IMR-90 (cell line): ENCODE measurements at regions not wholly inside any gene's neighbourhood (a gene's known extent, or its start where the extent isn't known, plus 50 kb on each side); places are given as distances from the start of the nearest gene placed in this dataset.
A peak's percentile ranks its signal among the peaks of the same experiment; 100 is the strongest.

Experiments
- ATAC-seq: fragments of 200-7000 bp; cut with Tn5 transposase; 2 replicates; pipeline ENCODE4 v1.9.1; 2020; ENCODE audit warnings: low read depth, mild to moderate bottlenecking, moderate library complexity
- BruUV-seq: library from RNA; stranded (reverse); fragments of 400-500 nt; replicated peaks from 2 replicates; lab custom pipeline; 2021; lab: Mats Ljungman, UMichigan
- CTCF ChIA-PET: fragments of 300-600 bp; formaldehyde crosslinking; extraction: SDS; loops from one replicate; lab custom pipeline; 2021; ENCODE audit warnings: antibody characterized with exemption; lab: Yijun Ruan, JAX
- POLR2A ChIA-PET: fragments of 300-600 bp; sonication (Branson Sonifier 250); formaldehyde crosslinking; loops from one replicate; lab custom pipeline; 2022; ENCODE audit warnings: antibody characterized with exemption; ENCODE audit not compliant: unreplicated experiment; lab: Charles Lee
- DNase-seq: peaks from one replicate; pipeline ENCODE4 v3.0.0; 2013
- H2AFZ ChIP-seq: replicated peaks from 2 replicates; pipeline ENCODE3; 2013; ENCODE audit warnings: low read length, mild to moderate bottlenecking; ENCODE audit not compliant: poor library complexity
- H2AK5ac ChIP-seq: 2 replicates; pipeline ENCODE4 v1.6.1; 2013; ENCODE audit warnings: low read depth, low read length, inconsistent platforms
- H2AK9ac ChIP-seq: replicated peaks from 2 replicates; pipeline ENCODE3; 2013; ENCODE audit warnings: mild to moderate bottlenecking, low read depth, low read length, moderate library complexity; ENCODE audit not compliant: poor library complexity
- H2BK120ac ChIP-seq: 2 replicates; pipeline ENCODE4 v1.6.1; 2013; ENCODE audit warnings: low read depth, low read length, inconsistent platforms
- H2BK15ac ChIP-seq: 3 replicates; pipeline ENCODE4 v1.6.1; 2013; ENCODE audit warnings: low read depth, low read length, inconsistent platforms
- H2BK20ac ChIP-seq: 2 replicates; pipeline ENCODE4 v1.6.1; 2013; ENCODE audit warnings: low read depth, mild to moderate bottlenecking, inconsistent platforms, low read length, moderate library complexity
- H2BK5ac ChIP-seq: 2 replicates; pipeline ENCODE4 v1.6.1; 2013; ENCODE audit warnings: mild to moderate bottlenecking, low read depth, low read length, inconsistent platforms; ENCODE audit not compliant: poor library complexity, severe bottlenecking
- H3K14ac ChIP-seq: replicated peaks from 2 replicates; pipeline ENCODE4 v1.6.1; 2013; ENCODE audit warnings: low read depth, low read length, inconsistent platforms
- H3K18ac ChIP-seq: 2 replicates; pipeline ENCODE4 v1.6.1; 2013; ENCODE audit warnings: low read depth, low read length, control low read depth
- H3K23ac ChIP-seq: 2 replicates; pipeline ENCODE4 v1.6.1; 2013; ENCODE audit warnings: low read depth, low read length, inconsistent platforms
- H3K27ac ChIP-seq: 2 replicates; pipeline ENCODE4 v1.5.1; 2013; ENCODE audit warnings: mild to moderate bottlenecking, control low read depth, low read length; ENCODE audit not compliant: insufficient read depth
- H3K27me3 ChIP-seq: 2 replicates; pipeline ENCODE4 v1.6.1; 2013; ENCODE audit warnings: low read length; ENCODE audit not compliant: control insufficient read depth, insufficient read depth
- H3K36me3 ChIP-seq: 2 replicates; pipeline ENCODE4 v1.6.1; 2013; ENCODE audit warnings: low read length, mixed read lengths; ENCODE audit not compliant: control insufficient read depth, insufficient read depth
- H3K4ac ChIP-seq: 2 replicates; pipeline ENCODE4 v1.6.1; 2013; ENCODE audit warnings: low read depth, low read length, inconsistent platforms
- H3K4me1 ChIP-seq: 2 replicates; pipeline ENCODE4 v1.6.1; 2013; ENCODE audit warnings: low read length, mixed read lengths; ENCODE audit not compliant: control insufficient read depth, insufficient read depth
- H3K4me2 ChIP-seq: 2 replicates; pipeline ENCODE4 v1.6.1; 2013; ENCODE audit warnings: low read depth, mild to moderate bottlenecking, control low read depth, low read length, moderate library complexity
- H3K4me3 ChIP-seq: 2 replicates; pipeline ENCODE4 v1.5.1; 2013; ENCODE audit warnings: low read depth, mild to moderate bottlenecking, control low read depth, low read length, moderate library complexity; ENCODE audit not compliant: insufficient read depth
- H3K56ac ChIP-seq: 2 replicates; pipeline ENCODE4 v1.6.1; 2013; ENCODE audit warnings: low read length, inconsistent platforms; ENCODE audit not compliant: insufficient read depth; ENCODE audit errors: extremely low read depth
- H3K79me1 ChIP-seq, 2 experiments: 2 replicates each; pipeline ENCODE4 v1.6.1; 2013; ENCODE audit warnings: low read length in 2 of 2, inconsistent platforms in 1 of 2, low read depth in 1 of 2
- H3K9ac ChIP-seq: 2 replicates; pipeline ENCODE4 v1.6.1; 2013; ENCODE audit warnings: low read depth, low read length, control low read depth
- H3K9me1 ChIP-seq: 2 replicates; pipeline ENCODE4 v1.6.1; 2013; ENCODE audit warnings: low read length, inconsistent platforms; ENCODE audit not compliant: insufficient read depth
- H3K9me3 ChIP-seq: 2 replicates; pipeline ENCODE4 v1.6.1; 2013; ENCODE audit warnings: low read length; ENCODE audit not compliant: control insufficient read depth, insufficient read depth
- H4K20me1 ChIP-seq: 2 replicates; pipeline ENCODE4 v1.6.1; 2013; ENCODE audit warnings: low read length, inconsistent platforms; ENCODE audit not compliant: insufficient read depth
- H4K5ac ChIP-seq: 2 replicates; pipeline ENCODE4 v1.6.1; 2013; ENCODE audit warnings: mild to moderate bottlenecking, low read depth, low read length, control low read depth
- H4K8ac ChIP-seq, 2 experiments: 2 replicates each; pipeline ENCODE4 v1.6.1; 2013; ENCODE audit warnings: low read depth in 2 of 2, low read length in 2 of 2, control low read depth in 1 of 2, inconsistent platforms in 1 of 2
- H4K91ac ChIP-seq: 2 replicates; pipeline ENCODE4 v1.6.1; 2013; ENCODE audit warnings: low read depth, low read length, inconsistent platforms; ENCODE audit not compliant: insufficient read depth
- BHLHE40 ChIP-seq: fragments of 150-350 bp; IDR thresholded peaks from 2 replicates; pipeline ENCODE4 v1.6.1; 2016; ENCODE audit warnings: mild to moderate bottlenecking, low read depth, low read length
- CEBPB ChIP-seq: IDR thresholded peaks from 2 replicates; pipeline ENCODE4 v1.6.1; 2012; ENCODE audit warnings: low read depth, low read length, improper control_type of control experiment
- WGBS, 2 experiments: methylation state at CpG; one replicate each; pipeline versions ENCODE4 v1.1.5 to v1.1.7; 2013; ENCODE audit warnings: missing lambda C conversion rate in 2 of 2; ENCODE audit not compliant: insufficient read length in 1 of 2; ENCODE audit errors: extremely low coverage in 2 of 2; 5-methylcytosine and 5-hydroxymethylcytosine counted together
- dilution Hi-C: fragments of 300-500 bp; cut with HindIII; formaldehyde crosslinking; loops from one replicate; pipeline ENCODE4 v1.14.3; 2018; ENCODE audit warnings: low sequenced_read_pairs; ENCODE audit not compliant: unreplicated experiment
- in situ Hi-C: fragments of 300-500 bp; cut with MboI; formaldehyde crosslinking; loops from 3 replicates; pipeline ENCODE4 v1.14.3; 2019; ENCODE audit warnings: low sequenced_read_pairs, inconsistent platforms, mixed read lengths
- intact Hi-C: fragments of 100-400 bp; cut with micrococcal nuclease; formaldehyde crosslinking; loops from 2 replicates; pipeline ENCODE4 v1.10.0; 2022

GRCh38 chr4:135120195-135120594, 918.6 kb upstream of the PABPC4L start:
- BruUV-seq: no TSS peak
- no peak overlapping the region for H3K14ac ChIP-seq
- H3K36me3 ChIP-seq: no peaks in the 10 kb centered on the region
- peak; percentile 51 for ATAC-seq
- ChIA-PET CTCF (no interaction called here), POLR2A (no interaction called here)
- no peak overlapping the region for H2BK20ac ChIP-seq
- no peak overlapping the region for H4K91ac ChIP-seq
- H3K79me1 ChIP-seq: no peaks in the 10 kb centered on the region
- no peak overlapping the region for H2BK120ac ChIP-seq
- no peak overlapping the region for H2BK5ac ChIP-seq
- no peaks in the 10 kb centered on the region for H4K20me1 ChIP-seq
- no peaks in the 10 kb centered on the region for H3K27me3 ChIP-seq
- no peak overlapping the region for H3K4ac ChIP-seq
- no peak overlapping the region for H3K27ac ChIP-seq
- WGBS, 2 experiments: no CpG with 5 or more reads among the region's 4 CpGs
- TF ChIP-seq CEBPB (peak; percentile 37; the same call in 1 of the 2 replicates), BHLHE40 (no peak)
- no peak overlapping the region for H3K18ac ChIP-seq
- H2AFZ ChIP-seq: no peak overlapping the region
- H2AK9ac ChIP-seq: no peak overlapping the region
- dilution Hi-C loops (no loop called here), in situ Hi-C loops (no loop called here), intact Hi-C loops (no loop called here)
- no peak overlapping the region for H3K23ac ChIP-seq
- H4K8ac ChIP-seq: no peak overlapping the region
- no peak overlapping the region for H4K5ac ChIP-seq
- peak; percentile 19 for DNase-seq
- H3K9ac ChIP-seq: no peak overlapping the region
- no peaks in the 10 kb centered on the region for H3K4me1 ChIP-seq
- H3K9me1 ChIP-seq: no peaks in the 10 kb centered on the region
- no peak overlapping the region for H3K4me2 ChIP-seq
- H2AK5ac ChIP-seq: no peak overlapping the region
- no peak overlapping the region for H2BK15ac ChIP-seq
- H3K9me3 ChIP-seq: no peaks in the 10 kb centered on the region
- H3K56ac ChIP-seq: no peak overlapping the region
- H3K4me3 ChIP-seq: no peak overlapping the region
